ENCODE measurements at regions not wholly inside any gene's neighbourhood (a gene's known extent, or its start where the extent isn't known, plus 50 kb on each side); places are given as distances from the start of the nearest gene placed in this dataset.

- no peak for TF ChIP-seq REST (IDR thresholded peaks at IDR 0.05)
- TF ChIP-seq CTCF (IDR thresholded peaks at IDR 0.05): no peak
- no peak for TF ChIP-seq CHD2 (IDR thresholded peaks at IDR 0.05; ENCODE audit: low read length, partially characterized antibody)
- TF ChIP-seq MYC (IDR thresholded peaks at IDR 0.05; ENCODE audit: borderline replicate concordance, low read length): no peak
- no peak for TF ChIP-seq PHF8 (IDR thresholded peaks at IDR 0.05; ENCODE audit: borderline replicate concordance, low read depth)
- TF ChIP-seq, protein P1, sequence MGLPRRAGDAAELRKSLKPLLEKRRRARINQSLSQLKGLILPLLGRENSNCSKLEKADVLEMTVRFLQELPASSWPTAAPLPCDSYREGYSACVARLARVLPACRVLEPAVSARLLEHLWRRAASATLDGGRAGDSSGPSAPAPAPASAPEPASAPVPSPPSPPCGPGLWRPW (IDR thresholded peaks at IDR 0.05): no peak
- no peak for TF ChIP-seq CBX2 (IDR thresholded peaks at IDR 0.05; ENCODE audit: borderline replicate concordance, low read depth)
- TF ChIP-seq, protein P2, sequence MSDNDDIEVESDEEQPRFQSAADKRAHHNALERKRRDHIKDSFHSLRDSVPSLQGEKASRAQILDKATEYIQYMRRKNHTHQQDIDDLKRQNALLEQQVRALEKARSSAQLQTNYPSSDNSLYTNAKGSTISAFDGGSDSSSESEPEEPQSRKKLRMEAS (IDR thresholded peaks at IDR 0.05): no peak
- TF ChIP-seq HDAC2 (IDR thresholded peaks at IDR 0.05): no peak
- TF ChIP-seq NPAS2 (CRISPR knock-in tag; IDR thresholded peaks at IDR 0.05; ENCODE audit: borderline replicate concordance): no peak
These were observed 385.3 kb downstream of the PSAT1 start for GRCh38 chr9:78682216-78682615.
